HEK293 (cell line): ENCODE measurements at regions not wholly inside any gene's neighbourhood (a gene's known extent, or its start where the extent isn't known, plus 50 kb on each side); places are given as distances from the start of the nearest gene placed in this dataset.

Experiments
- CTCF ChIA-PET: fragments of 350-600 bp; formaldehyde crosslinking; extraction: SDS; loops from one replicate; lab custom pipeline; 2021; ENCODE audit warnings: antibody characterized with exemption; lab: Yijun Ruan, JAX
- POLR2A ChIA-PET: fragments of 300-600 bp; formaldehyde crosslinking; extraction: SDS; loops from one replicate; lab custom pipeline; 2020; ENCODE audit warnings: antibody characterized with exemption, inconsistent platforms; lab: Yijun Ruan, JAX
- H3K27ac ChIP-seq: fragments of 200-500 bp; sonication (Bioruptor generic); 2 replicates; pipeline ENCODE4 v1.5.1; 2014; ENCODE audit warnings: low read depth, low read length, control low read depth, inconsistent platforms; ENCODE audit errors: extremely low read depth
- H3K36me3 ChIP-seq, 2 experiments: fragments of 200-500 bp in 1 of 2; sonication (Bioruptor generic) in 1 of 2; 1 replicate in 1 of 2; 2 replicates in 1 of 2; pipeline ENCODE4 v1.5.1; 2014 to 2017; ENCODE audit warnings: inconsistent platforms in 2 of 2, low read length in 2 of 2; ENCODE audit not compliant: control insufficient read depth in 2 of 2, insufficient read depth in 1 of 2
- H3K4me1 ChIP-seq: fragments of 200-500 bp; sonication (Bioruptor generic); 2 replicates; pipeline ENCODE4 v1.5.1; 2014; ENCODE audit warnings: mild to moderate bottlenecking, low read length, inconsistent platforms; ENCODE audit not compliant: control insufficient read depth, insufficient read depth
- H3K4me3 ChIP-seq: 2 replicates; pipeline ENCODE4 v1.5.1; 2011; ENCODE audit warnings: low read depth, mild to moderate bottlenecking, control low read depth, low read length, moderate library complexity
- H3K9me3 ChIP-seq: fragments of 200-500 bp; sonication (Bioruptor generic); 2 replicates; pipeline ENCODE4 v1.5.1; 2014; ENCODE audit warnings: low read depth, low read length, inconsistent platforms; ENCODE audit not compliant: control insufficient read depth, insufficient read depth
- PRDM1 ChIP-seq: fragments of 450-650 bp; formaldehyde crosslinking; IDR thresholded peaks from 2 replicates; pipeline ENCODE4; 2016; ENCODE audit warnings: missing biosample characterization, missing genetic modification characterization
- SCRT2 ChIP-seq: fragments of 450-650 bp; formaldehyde crosslinking; IDR thresholded peaks from 2 replicates; pipeline ENCODE4 v1.5.1; 2016; ENCODE audit warnings: missing biosample characterization, missing genetic modification characterization
- ZBTB26 ChIP-seq: fragments of 450-650 bp; formaldehyde crosslinking; optimal IDR thresholded peaks from 2 replicates; pipeline ENCODE3; 2016; ENCODE audit warnings: missing biosample characterization, mild to moderate bottlenecking, missing genetic modification characterization
- ZBTB48 ChIP-seq: fragments of 450-650 bp; formaldehyde crosslinking; IDR thresholded peaks from 2 replicates; pipeline ENCODE4 v1.5.1; 2016; ENCODE audit warnings: missing biosample characterization, missing genetic modification characterization
- ZNF138 ChIP-seq: fragments of 450-650 bp; formaldehyde crosslinking; IDR thresholded peaks from 2 replicates; pipeline ENCODE4 v1.5.1; 2016; ENCODE audit warnings: missing biosample characterization, missing genetic modification characterization, borderline replicate concordance
- ZNF16 ChIP-seq: fragments of 450-650 bp; formaldehyde crosslinking; IDR thresholded peaks from 2 replicates; pipeline ENCODE4 v1.5.1; 2016; ENCODE audit warnings: low read depth, missing biosample characterization, missing genetic modification characterization
- ZNF19 ChIP-seq: fragments of 450-650 bp; formaldehyde crosslinking; IDR thresholded peaks from 2 replicates; pipeline ENCODE4; 2016; ENCODE audit warnings: missing biosample characterization, missing genetic modification characterization, low read depth
- ZNF221 ChIP-seq: fragments of 450-650 bp; formaldehyde crosslinking; IDR thresholded peaks from 2 replicates; pipeline ENCODE4 v1.5.1; 2017; ENCODE audit warnings: missing biosample characterization, missing genetic modification characterization, borderline replicate concordance
- ZNF23 ChIP-seq: fragments of 450-650 bp; formaldehyde crosslinking; IDR thresholded peaks from 2 replicates; pipeline ENCODE4 v1.5.1; 2016; ENCODE audit warnings: missing biosample characterization, missing genetic modification characterization, borderline replicate concordance
- ZNF350 ChIP-seq: fragments of 450-650 bp; formaldehyde crosslinking; IDR thresholded peaks from 2 replicates; pipeline ENCODE4 v1.5.0; 2017; ENCODE audit warnings: missing biosample characterization, mild to moderate bottlenecking, missing genetic modification characterization
- ZNF398 ChIP-seq: fragments of 450-650 bp; formaldehyde crosslinking; IDR thresholded peaks from 2 replicates; pipeline ENCODE4 v1.5.1; 2017; ENCODE audit warnings: missing biosample characterization, missing genetic modification characterization
- ZNF623 ChIP-seq: fragments of 450-650 bp; formaldehyde crosslinking; IDR thresholded peaks from 2 replicates; pipeline ENCODE4 v1.5.1; 2016; ENCODE audit warnings: missing biosample characterization, missing genetic modification characterization
- ZNF704 ChIP-seq: fragments of 450-650 bp; formaldehyde crosslinking; IDR thresholded peaks from 2 replicates; pipeline ENCODE4 v1.5.1; 2016; ENCODE audit warnings: missing biosample characterization, missing genetic modification characterization
- ZNF747 ChIP-seq: fragments of 450-650 bp; formaldehyde crosslinking; IDR thresholded peaks from 2 replicates; pipeline ENCODE4 v1.5.1; 2016; ENCODE audit warnings: missing biosample characterization, missing genetic modification characterization
- ZNF76 ChIP-seq: fragments of 450-650 bp; formaldehyde crosslinking; IDR thresholded peaks from 2 replicates; pipeline ENCODE4; 2016; ENCODE audit warnings: low read depth, missing biosample characterization, missing genetic modification characterization, borderline replicate concordance
- ZNF776 ChIP-seq: fragments of 450-650 bp; formaldehyde crosslinking; IDR thresholded peaks from 2 replicates; pipeline ENCODE4 v1.5.0; 2017; ENCODE audit warnings: missing biosample characterization, missing genetic modification characterization, borderline replicate concordance
- TF ChIP-seq, protein P1 (sequence below): fragments of 450-650 bp; formaldehyde crosslinking; IDR thresholded peaks from 2 replicates; pipeline ENCODE4; 2016; ENCODE audit warnings: missing biosample characterization, missing genetic modification characterization
- TF ChIP-seq, protein P2 (sequence below): fragments of 450-650 bp; formaldehyde crosslinking; IDR thresholded peaks from 2 replicates; pipeline ENCODE4 v1.5.1; 2016; ENCODE audit warnings: missing biosample characterization, missing genetic modification characterization, low read depth
- TF ChIP-seq, protein P3 (sequence below): fragments of 450-650 bp; formaldehyde crosslinking; IDR thresholded peaks from 2 replicates; pipeline ENCODE4 v1.5.1; 2017; ENCODE audit warnings: missing biosample characterization, missing genetic modification characterization
- TF ChIP-seq, protein P4 (sequence below): fragments of 450-650 bp; formaldehyde crosslinking; IDR thresholded peaks from 2 replicates; pipeline ENCODE4 v1.5.1; 2017; ENCODE audit warnings: missing biosample characterization, missing genetic modification characterization
- TF ChIP-seq, protein P5 (sequence below): fragments of 450-650 bp; formaldehyde crosslinking; IDR thresholded peaks from 2 replicates; pipeline ENCODE4 v1.5.1; 2016; ENCODE audit warnings: missing biosample characterization, missing genetic modification characterization, low read depth

GRCh38 chr1:81155131-81155530, 645.6 kb upstream of the ADGRL2 start (continued):
- TF ChIP-seq ZNF398 (no peak), ZBTB48 (no peak), PRDM1 (no peak)

DNA sequence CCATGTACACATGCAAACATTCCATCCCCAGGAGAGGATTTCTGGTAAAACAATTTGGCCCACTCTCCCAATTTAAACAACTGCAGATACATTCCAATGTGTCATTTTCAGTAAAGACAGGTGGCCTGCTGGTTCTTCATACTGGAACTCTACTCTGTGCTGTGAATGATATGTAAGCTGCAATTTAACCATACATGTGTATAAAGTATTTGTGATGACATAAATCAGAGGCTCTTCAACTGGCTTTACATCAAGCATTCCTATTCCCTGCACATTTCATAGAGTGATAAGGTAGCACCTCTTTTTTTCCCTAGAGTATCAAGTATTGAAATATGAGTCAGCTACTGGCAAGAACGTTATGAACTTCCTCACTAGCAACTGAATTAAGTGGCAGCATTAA, 649.5 kb upstream of the ADGRL2 start:
- no peaks in the 10 kb centered on the region for H3K9me3 ChIP-seq
- no peak overlapping the region for H3K4me3 ChIP-seq
- H3K36me3 ChIP-seq: no peaks in the 10 kb centered on the region
- ChIA-PET CTCF (interaction anchor here (0.5 to 0.6 kb wide), 2 partner anchors 237 to 1080 kb away, joined by 3 to 6 read pairs; no protein-coding TSS in a partner anchor), POLR2A (no interaction called here)
- no peak overlapping the region for H3K27ac ChIP-seq
- no peaks in the 10 kb centered on the region for H3K4me1 ChIP-seq
- TF ChIP-seq ZBTB26 (tag by site-specific recombination) (no peak), ZNF138 (tag by site-specific recombination) (no peak), ZNF76 (tag by site-specific recombination) (no peak), ZNF776 (tag by site-specific recombination) (no peak), SCRT2 (tag by site-specific recombination) (no peak), ZNF23 (no peak), ZNF16 (tag by site-specific recombination) (no peak), ZNF19 (tag by site-specific recombination) (no peak), ZNF221 (no peak), ZBTB48 (no peak), ZNF350 (tag by site-specific recombination) (no peak), ZNF623 (tag by site-specific recombination) (no peak), ZNF747 (tag by site-specific recombination) (no peak), ZNF704 (tag by site-specific recombination) (no peak)
- TF ChIP-seq, protein P1, sequence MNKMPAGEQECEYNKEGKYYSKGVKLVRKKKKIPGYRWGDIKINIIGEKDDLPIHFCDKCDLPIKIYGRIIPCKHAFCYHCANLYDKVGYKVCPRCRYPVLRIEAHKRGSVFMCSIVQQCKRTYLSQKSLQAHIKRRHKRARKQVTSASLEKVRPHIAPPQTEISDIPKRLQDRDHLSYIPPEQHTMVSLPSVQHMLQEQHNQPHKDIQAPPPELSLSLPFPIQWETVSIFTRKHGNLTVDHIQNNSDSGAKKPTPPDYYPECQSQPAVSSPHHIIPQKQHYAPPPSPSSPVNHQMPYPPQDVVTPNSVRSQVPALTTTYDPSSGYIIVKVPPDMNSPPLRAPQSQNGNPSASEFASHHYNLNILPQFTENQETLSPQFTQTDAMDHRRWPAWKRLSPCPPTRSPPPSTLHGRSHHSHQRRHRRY (tag by site-specific recombination): no peak
- TF ChIP-seq, protein P2, sequence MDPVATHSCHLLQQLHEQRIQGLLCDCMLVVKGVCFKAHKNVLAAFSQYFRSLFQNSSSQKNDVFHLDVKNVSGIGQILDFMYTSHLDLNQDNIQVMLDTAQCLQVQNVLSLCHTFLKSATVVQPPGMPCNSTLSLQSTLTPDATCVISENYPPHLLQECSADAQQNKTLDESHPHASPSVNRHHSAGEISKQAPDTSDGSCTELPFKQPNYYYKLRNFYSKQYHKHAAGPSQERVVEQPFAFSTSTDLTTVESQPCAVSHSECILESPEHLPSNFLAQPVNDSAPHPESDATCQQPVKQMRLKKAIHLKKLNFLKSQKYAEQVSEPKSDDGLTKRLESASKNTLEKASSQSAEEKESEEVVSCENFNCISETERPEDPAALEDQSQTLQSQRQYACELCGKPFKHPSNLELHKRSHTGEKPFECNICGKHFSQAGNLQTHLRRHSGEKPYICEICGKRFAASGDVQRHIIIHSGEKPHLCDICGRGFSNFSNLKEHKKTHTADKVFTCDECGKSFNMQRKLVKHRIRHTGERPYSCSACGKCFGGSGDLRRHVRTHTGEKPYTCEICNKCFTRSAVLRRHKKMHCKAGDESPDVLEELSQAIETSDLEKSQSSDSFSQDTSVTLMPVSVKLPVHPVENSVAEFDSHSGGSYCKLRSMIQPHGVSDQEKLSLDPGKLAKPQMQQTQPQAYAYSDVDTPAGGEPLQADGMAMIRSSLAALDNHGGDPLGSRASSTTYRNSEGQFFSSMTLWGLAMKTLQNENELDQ (tag by site-specific recombination): no peak
- TF ChIP-seq, protein P3, sequence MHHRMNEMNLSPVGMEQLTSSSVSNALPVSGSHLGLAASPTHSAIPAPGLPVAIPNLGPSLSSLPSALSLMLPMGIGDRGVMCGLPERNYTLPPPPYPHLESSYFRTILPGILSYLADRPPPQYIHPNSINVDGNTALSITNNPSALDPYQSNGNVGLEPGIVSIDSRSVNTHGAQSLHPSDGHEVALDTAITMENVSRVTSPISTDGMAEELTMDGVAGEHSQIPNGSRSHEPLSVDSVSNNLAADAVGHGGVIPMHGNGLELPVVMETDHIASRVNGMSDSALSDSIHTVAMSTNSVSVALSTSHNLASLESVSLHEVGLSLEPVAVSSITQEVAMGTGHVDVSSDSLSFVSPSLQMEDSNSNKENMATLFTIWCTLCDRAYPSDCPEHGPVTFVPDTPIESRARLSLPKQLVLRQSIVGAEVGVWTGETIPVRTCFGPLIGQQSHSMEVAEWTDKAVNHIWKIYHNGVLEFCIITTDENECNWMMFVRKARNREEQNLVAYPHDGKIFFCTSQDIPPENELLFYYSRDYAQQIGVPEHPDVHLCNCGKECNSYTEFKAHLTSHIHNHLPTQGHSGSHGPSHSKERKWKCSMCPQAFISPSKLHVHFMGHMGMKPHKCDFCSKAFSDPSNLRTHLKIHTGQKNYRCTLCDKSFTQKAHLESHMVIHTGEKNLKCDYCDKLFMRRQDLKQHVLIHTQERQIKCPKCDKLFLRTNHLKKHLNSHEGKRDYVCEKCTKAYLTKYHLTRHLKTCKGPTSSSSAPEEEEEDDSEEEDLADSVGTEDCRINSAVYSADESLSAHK (tag by site-specific recombination): no peak
- TF ChIP-seq, protein P4, sequence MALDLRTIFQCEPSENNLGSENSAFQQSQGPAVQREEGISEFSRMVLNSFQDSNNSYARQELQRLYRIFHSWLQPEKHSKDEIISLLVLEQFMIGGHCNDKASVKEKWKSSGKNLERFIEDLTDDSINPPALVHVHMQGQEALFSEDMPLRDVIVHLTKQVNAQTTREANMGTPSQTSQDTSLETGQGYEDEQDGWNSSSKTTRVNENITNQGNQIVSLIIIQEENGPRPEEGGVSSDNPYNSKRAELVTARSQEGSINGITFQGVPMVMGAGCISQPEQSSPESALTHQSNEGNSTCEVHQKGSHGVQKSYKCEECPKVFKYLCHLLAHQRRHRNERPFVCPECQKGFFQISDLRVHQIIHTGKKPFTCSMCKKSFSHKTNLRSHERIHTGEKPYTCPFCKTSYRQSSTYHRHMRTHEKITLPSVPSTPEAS: no peak
- TF ChIP-seq, protein P5, sequence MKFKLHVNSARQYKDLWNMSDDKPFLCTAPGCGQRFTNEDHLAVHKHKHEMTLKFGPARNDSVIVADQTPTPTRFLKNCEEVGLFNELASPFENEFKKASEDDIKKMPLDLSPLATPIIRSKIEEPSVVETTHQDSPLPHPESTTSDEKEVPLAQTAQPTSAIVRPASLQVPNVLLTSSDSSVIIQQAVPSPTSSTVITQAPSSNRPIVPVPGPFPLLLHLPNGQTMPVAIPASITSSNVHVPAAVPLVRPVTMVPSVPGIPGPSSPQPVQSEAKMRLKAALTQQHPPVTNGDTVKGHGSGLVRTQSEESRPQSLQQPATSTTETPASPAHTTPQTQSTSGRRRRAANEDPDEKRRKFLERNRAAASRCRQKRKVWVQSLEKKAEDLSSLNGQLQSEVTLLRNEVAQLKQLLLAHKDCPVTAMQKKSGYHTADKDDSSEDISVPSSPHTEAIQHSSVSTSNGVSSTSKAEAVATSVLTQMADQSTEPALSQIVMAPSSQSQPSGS (tag by site-specific recombination): no peak
